ENCODE measurements at regions not wholly inside any gene's neighbourhood (a gene's known extent, or its start where the extent isn't known, plus 50 kb on each side); places are given as distances from the start of the nearest gene placed in this dataset.

DNA sequence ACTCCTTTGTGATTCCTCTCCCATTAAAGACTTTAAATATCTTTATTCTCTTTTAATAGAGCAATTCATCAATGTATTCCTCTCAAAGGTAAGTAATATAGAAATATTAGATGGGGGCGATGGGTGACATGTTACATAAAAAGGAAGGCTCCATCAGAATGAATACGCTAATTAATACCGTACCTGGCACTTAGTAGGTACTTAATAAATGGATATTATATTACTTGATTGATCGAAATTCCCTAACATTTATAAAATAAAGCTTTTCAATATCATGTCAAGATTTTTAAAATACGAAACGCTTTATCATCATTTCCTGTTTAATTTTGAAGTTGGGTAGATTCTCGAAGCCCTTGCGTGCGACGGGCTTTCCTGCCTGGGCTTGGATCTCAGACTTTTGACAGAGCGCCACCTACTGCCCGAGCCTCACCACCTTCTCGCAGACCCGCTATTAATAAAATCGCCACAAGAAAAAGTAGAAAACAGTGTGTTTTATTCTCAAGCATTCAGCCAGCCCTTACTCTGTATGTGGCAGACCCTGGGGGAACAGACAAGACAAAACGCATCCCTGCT, 99.4 kb downstream of the C5orf15 start:
- intact Hi-C loops (cut with DNase I, micrococcal nuclease): loop anchor here (1.0 to 10.0 kb wide), 3 partner anchors 114 to 446 kb away; no protein-coding TSS in a partner anchor
- H3K27ac ChIP-seq (ENCODE audit: low read depth in 1 of 2, low read length in 2 of 2): no peak overlapping the region
- TF ChIP-seq, protein P1, sequence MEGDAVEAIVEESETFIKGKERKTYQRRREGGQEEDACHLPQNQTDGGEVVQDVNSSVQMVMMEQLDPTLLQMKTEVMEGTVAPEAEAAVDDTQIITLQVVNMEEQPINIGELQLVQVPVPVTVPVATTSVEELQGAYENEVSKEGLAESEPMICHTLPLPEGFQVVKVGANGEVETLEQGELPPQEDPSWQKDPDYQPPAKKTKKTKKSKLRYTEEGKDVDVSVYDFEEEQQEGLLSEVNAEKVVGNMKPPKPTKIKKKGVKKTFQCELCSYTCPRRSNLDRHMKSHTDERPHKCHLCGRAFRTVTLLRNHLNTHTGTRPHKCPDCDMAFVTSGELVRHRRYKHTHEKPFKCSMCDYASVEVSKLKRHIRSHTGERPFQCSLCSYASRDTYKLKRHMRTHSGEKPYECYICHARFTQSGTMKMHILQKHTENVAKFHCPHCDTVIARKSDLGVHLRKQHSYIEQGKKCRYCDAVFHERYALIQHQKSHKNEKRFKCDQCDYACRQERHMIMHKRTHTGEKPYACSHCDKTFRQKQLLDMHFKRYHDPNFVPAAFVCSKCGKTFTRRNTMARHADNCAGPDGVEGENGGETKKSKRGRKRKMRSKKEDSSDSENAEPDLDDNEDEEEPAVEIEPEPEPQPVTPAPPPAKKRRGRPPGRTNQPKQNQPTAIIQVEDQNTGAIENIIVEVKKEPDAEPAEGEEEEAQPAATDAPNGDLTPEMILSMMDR (IDR thresholded peaks at IDR 0.05): peak; percentile 78
- H3K9me3 ChIP-seq (ENCODE audit: control insufficient read depth in 1 of 2, insufficient read depth in 1 of 2, low read length in 2 of 2): no peaks in the 10 kb centered on the region
- Mint-ChIP-seq H3K27ac (no peak overlapping the region), H3K27me3 (peaks cover 27% of the 10 kb centered on the region), H3K4me3 (no peak overlapping the region), H3K4me1 (ENCODE audit: low read depth) (peaks cover 5% of the 10 kb centered on the region), H3K36me3 (ENCODE audit: low read depth) (no peaks in the 10 kb centered on the region), H3K9me3 (no peaks in the 10 kb centered on the region)
- no peak overlapping the region for H3K4me3 ChIP-seq (ENCODE audit: low read length)
- CTCF ChIA-PET: interaction anchor here (0.7 to 1.7 kb wide), 2 partner anchors 8 to 445 kb away, joined by 3 to 5 read pairs; no protein-coding TSS in a partner anchor
- no peaks in the 10 kb centered on the region for H3K36me3 ChIP-seq (ENCODE audit: insufficient read depth, low read length)
- peaks cover 0 to 7% of the 10 kb centered on the region in 2 experiments for H3K27me3 ChIP-seq (ENCODE audit: control insufficient read depth in 1 of 2, insufficient read depth in 2 of 2, low read length in 2 of 2)
- DNase-seq: peak; percentile 44 to 83 (median 62)
- H3K4me1 ChIP-seq (ENCODE audit: insufficient read depth, low read length): no peaks in the 10 kb centered on the region
- POLR2A ChIA-PET: no interaction called here
- ATAC-seq (ENCODE audit: poor library complexity): peak; percentile 78

DNA sequence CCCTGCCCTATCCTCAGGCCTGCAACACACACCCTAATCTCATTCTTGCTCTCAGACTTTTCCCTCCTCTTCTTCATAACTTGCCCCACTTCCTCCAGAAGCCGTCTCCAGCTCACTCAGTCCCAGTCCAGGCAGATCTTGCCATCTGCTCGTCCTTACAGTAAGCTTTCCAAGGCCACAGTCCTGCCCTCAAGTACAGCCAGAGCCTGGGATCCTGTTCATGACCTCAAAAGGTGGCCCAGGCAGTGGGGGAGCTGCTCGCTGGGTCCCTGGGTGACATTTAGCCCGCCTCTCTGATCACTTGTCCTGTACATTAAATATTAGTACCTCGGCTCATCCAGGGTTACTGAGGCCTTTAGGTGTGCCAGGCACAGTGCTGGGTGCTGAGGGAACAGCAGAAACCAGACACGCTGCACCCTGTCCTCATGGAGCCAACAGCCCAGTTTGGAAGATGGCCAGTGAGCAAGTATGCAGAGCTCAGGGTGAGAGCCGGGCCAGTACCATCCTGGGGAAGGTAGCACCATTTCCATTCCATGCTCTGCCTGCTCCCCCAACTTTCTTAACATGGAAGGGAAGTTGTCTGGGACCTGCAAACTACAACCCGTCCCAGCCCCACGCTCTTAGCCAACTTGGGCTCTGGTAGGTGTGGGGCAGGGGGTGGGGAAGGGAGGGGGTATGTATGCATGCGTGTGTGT, 100.4 kb downstream of the C5orf15 start:
- TF ChIP-seq, protein P1 (IDR thresholded peaks at IDR 0.05): no peak
- Histone ChIP-seq H3K27me3 (ENCODE audit: control insufficient read depth in 1 of 2, insufficient read depth in 2 of 2, low read length in 2 of 2) (peaks cover 0 to 7% of the 10 kb centered on the region in 2 experiments), H3K27ac (ENCODE audit: low read depth in 1 of 2, low read length in 2 of 2) (no peak overlapping the region), H3K36me3 (ENCODE audit: insufficient read depth, low read length) (no peaks in the 10 kb centered on the region), H3K4me1 (ENCODE audit: insufficient read depth, low read length) (no peaks in the 10 kb centered on the region), H3K4me3 (ENCODE audit: low read length) (no peak overlapping the region), H3K9me3 (ENCODE audit: control insufficient read depth in 1 of 2, insufficient read depth in 1 of 2, low read length in 2 of 2) (no peaks in the 10 kb centered on the region)
- ChIA-PET POLR2A (no interaction called here), CTCF (no interaction called here)
- intact Hi-C loops (cut with DNase I, micrococcal nuclease): loop anchor here (2.0 to 10.0 kb wide), 2 partner anchors 113 to 315 kb away; no protein-coding TSS in a partner anchor
- Mint-ChIP-seq H3K4me3 (no peak overlapping the region), H3K9me3 (no peaks in the 10 kb centered on the region), H3K36me3 (ENCODE audit: low read depth) (no peaks in the 10 kb centered on the region), H3K4me1 (ENCODE audit: low read depth) (peaks cover 5% of the 10 kb centered on the region), H3K27ac (no peak overlapping the region), H3K27me3 (peaks cover 18% of the 10 kb centered on the region)
- DNase-seq (no peak), ATAC-seq (ENCODE audit: poor library complexity) (no peak)

DNA sequence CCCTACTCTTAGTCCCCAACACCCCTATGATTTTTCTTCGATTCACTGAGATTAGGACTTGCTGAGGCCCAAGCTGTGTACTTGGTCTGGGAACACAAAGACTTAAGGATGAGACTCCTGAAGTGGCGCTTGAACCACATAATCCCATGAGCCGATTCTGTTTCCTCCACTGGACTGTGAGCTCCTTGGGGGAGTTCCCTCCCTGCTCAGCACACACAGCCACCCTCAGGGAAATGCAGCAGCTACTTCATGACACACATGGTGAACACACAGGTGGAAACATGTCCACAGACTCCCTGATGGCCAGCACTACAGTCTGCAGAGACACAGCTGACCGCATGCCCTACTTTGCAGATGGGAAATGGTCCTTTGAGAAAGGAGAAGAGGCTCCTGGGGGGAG, 101.1 kb downstream of the C5orf15 start:
- no peaks in the 10 kb centered on the region for H3K36me3 Mint-ChIP-seq (ENCODE audit: low read depth)
- peaks cover 5% of the 10 kb centered on the region for H3K4me1 Mint-ChIP-seq (ENCODE audit: low read depth)
- ChIA-PET POLR2A (no interaction called here), CTCF (no interaction called here)
- no peak for DNase-seq
- H3K4me3 ChIP-seq (ENCODE audit: low read length): no peak overlapping the region
- TF ChIP-seq, protein P1 (IDR thresholded peaks at IDR 0.05): no peak
- no peaks in the 10 kb centered on the region for H3K4me1 ChIP-seq (ENCODE audit: insufficient read depth, low read length)
- peaks cover 15% of the 10 kb centered on the region for H3K27me3 Mint-ChIP-seq
- peaks cover 0 to 7% of the 10 kb centered on the region in 2 experiments for H3K27me3 ChIP-seq (ENCODE audit: control insufficient read depth in 1 of 2, insufficient read depth in 2 of 2, low read length in 2 of 2)
- no peak overlapping the region for H3K4me3 Mint-ChIP-seq
- H3K9me3 Mint-ChIP-seq: no peaks in the 10 kb centered on the region
- H3K36me3 ChIP-seq (ENCODE audit: insufficient read depth, low read length): no peaks in the 10 kb centered on the region
- H3K27ac ChIP-seq (ENCODE audit: low read depth in 1 of 2, low read length in 2 of 2): no peak overlapping the region
- ATAC-seq (ENCODE audit: poor library complexity): no peak
- H3K27ac Mint-ChIP-seq: no peak overlapping the region
- no peaks in the 10 kb centered on the region for H3K9me3 ChIP-seq (ENCODE audit: control insufficient read depth in 1 of 2, insufficient read depth in 1 of 2, low read length in 2 of 2)
- intact Hi-C loops (cut with DNase I, micrococcal nuclease): loop anchor here in 1 of 2 experiments (10.0 kb wide), 1 partner anchor 113 kb away; no protein-coding TSS in a partner anchor
